Panc1 (cell line): ENCODE measurements at regions not wholly inside any gene's neighbourhood (a gene's known extent, or its start where the extent isn't known, plus 50 kb on each side); places are given as distances from the start of the nearest gene placed in this dataset.

ENCODE experiments used
- ATAC-seq: fragments of 200-7000 bp; cut with Tn5 transposase; 2 replicates; pipeline ENCODE4 v1.9.1; 2020; ENCODE audit warnings: mild to moderate bottlenecking, moderate library complexity
- BruUV-seq: library from RNA; stranded (reverse); fragments of 400-500 nt; replicated peaks from 2 replicates; lab custom pipeline; 2021; lab: Mats Ljungman, UMichigan
- CTCF ChIA-PET: fragments of 300-600 bp; sonication (Branson Sonifier 250); formaldehyde crosslinking; loops from one replicate; lab custom pipeline; 2022; ENCODE audit warnings: antibody characterized with exemption; lab: Charles Lee
- POLR2A ChIA-PET: fragments of 300-600 bp; sonication (Branson Sonifier 250); formaldehyde crosslinking; loops from one replicate; lab custom pipeline; 2022; ENCODE audit warnings: antibody characterized with exemption; lab: Charles Lee
- DNase-seq: peaks from one replicate; pipeline ENCODE4 v3.0.0-alpha.2; 2010; ENCODE audit warnings: low read depth, low spot score
- H3K27ac ChIP-seq: 2 replicates; pipeline ENCODE4 v1.5.1; 2011; ENCODE audit warnings: mild to moderate bottlenecking, low read length, inconsistent platforms
- H3K27me3 ChIP-seq: fragments of 200-500 bp; sonication (Bioruptor generic); 2 replicates; pipeline ENCODE4 v1.6.0; 2014; ENCODE audit warnings: low read length, inconsistent platforms; ENCODE audit not compliant: control insufficient read depth, insufficient read depth
- H3K36me3 ChIP-seq: fragments of 200-500 bp; sonication (Bioruptor generic); 2 replicates; pipeline ENCODE4 v1.5.1; 2014; ENCODE audit warnings: inconsistent platforms, mild to moderate bottlenecking, low read length, moderate library complexity; ENCODE audit not compliant: control insufficient read depth, insufficient read depth
- H3K4me1 ChIP-seq: 2 replicates; pipeline ENCODE4 v1.5.1; 2011; ENCODE audit warnings: inconsistent platforms, mild to moderate bottlenecking, low read length, moderate library complexity; ENCODE audit not compliant: control insufficient read depth, insufficient read depth
- H3K4me3 ChIP-seq, 2 experiments: 2 replicates each; pipeline ENCODE4 v1.5.1; 2011 to 2012; ENCODE audit warnings: low read depth in 2 of 2, low read length in 2 of 2, mild to moderate bottlenecking in 2 of 2, inconsistent platforms in 1 of 2, moderate library complexity in 1 of 2
- H3K9me3 ChIP-seq: fragments of 200-500 bp; sonication (Bioruptor generic); 2 replicates; pipeline ENCODE4 v1.5.1; 2014; ENCODE audit warnings: low read depth, mild to moderate bottlenecking, inconsistent platforms, low read length, moderate library complexity; ENCODE audit not compliant: control insufficient read depth, insufficient read depth
- POLR2AphosphoS5 ChIP-seq: IDR thresholded peaks from 2 replicates; pipeline ENCODE4 v1.6.1; 2012; ENCODE audit warnings: mild to moderate bottlenecking, low read depth, low read length, moderate library complexity
- SIN3A ChIP-seq: IDR thresholded peaks from 2 replicates; pipeline ENCODE4 v1.6.1; 2012; ENCODE audit warnings: low read depth, mild to moderate bottlenecking, low read length, moderate library complexity, borderline replicate concordance; ENCODE audit not compliant: insufficient read depth
- TCF7L2 ChIP-seq: IDR thresholded peaks from 2 replicates; pipeline ENCODE4 v1.6.1; 2011; ENCODE audit warnings: mild to moderate bottlenecking, low read depth, low read length, inconsistent platforms
- in situ Hi-C: cut with HindIII; loops from 2 replicates; pipeline ENCODE4 v1.10.0; 2016; ENCODE audit warnings: low sequenced_read_pairs, low pct_unique_long_range_greater_than_20kb
- intact Hi-C: fragments of 100-400 bp; cut with micrococcal nuclease; formaldehyde crosslinking; loops from one replicate; pipeline ENCODE4 v1.10.0; 2022; ENCODE audit not compliant: unreplicated experiment
- TF ChIP-seq, protein P1 (sequence below): fragments of 450-650 bp; IDR thresholded peaks from 2 replicates; pipeline ENCODE4 v1.5.1; 2017; ENCODE audit warnings: mild to moderate bottlenecking
- TF ChIP-seq, protein P2 (sequence below), 2 experiments: IDR thresholded peaks; 2 replicates each; pipeline ENCODE4 v1.6.1; 2011 to 2012; ENCODE audit warnings: low read depth in 2 of 2, control low read depth in 1 of 2, low read length in 1 of 2, mild to moderate bottlenecking in 1 of 2, moderate library complexity in 1 of 2; ENCODE audit not compliant: insufficient read depth in 1 of 2

DNA sequence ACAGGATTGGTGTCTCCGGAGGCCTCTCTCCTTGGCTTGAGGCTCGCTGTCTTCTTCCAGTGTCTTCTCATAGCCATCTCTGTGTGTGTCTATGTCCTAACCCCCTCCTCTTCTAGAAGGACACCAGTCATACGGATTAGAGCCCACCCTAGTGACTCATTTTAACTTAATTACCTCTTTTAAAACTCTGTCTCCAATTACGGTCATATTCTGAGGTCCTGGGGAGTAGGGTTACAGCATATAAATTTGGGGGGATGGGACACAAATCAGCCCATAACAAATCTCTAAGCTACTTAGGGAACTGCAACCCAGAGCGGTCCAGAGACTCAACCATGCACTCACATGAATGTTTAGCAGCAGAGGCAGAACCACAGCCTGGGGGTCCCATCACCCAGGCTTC is 56.1 kb upstream of the SASH1 start:
- Histone ChIP-seq H3K27ac (no peak overlapping the region), H3K4me3 (no peak overlapping the region), H3K36me3 (no peaks in the 10 kb centered on the region), H3K4me1 (no peaks in the 10 kb centered on the region), H3K27me3 (no peaks in the 10 kb centered on the region), H3K9me3 (no peaks in the 10 kb centered on the region)
- ChIA-PET POLR2A (no interaction called here), CTCF (no interaction called here)
- no TSS peak for BruUV-seq
- TF ChIP-seq SIN3A (no peak), POLR2AphosphoS5 (no peak), TCF7L2 (no peak)
- TF ChIP-seq, protein P1, sequence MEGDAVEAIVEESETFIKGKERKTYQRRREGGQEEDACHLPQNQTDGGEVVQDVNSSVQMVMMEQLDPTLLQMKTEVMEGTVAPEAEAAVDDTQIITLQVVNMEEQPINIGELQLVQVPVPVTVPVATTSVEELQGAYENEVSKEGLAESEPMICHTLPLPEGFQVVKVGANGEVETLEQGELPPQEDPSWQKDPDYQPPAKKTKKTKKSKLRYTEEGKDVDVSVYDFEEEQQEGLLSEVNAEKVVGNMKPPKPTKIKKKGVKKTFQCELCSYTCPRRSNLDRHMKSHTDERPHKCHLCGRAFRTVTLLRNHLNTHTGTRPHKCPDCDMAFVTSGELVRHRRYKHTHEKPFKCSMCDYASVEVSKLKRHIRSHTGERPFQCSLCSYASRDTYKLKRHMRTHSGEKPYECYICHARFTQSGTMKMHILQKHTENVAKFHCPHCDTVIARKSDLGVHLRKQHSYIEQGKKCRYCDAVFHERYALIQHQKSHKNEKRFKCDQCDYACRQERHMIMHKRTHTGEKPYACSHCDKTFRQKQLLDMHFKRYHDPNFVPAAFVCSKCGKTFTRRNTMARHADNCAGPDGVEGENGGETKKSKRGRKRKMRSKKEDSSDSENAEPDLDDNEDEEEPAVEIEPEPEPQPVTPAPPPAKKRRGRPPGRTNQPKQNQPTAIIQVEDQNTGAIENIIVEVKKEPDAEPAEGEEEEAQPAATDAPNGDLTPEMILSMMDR = no peak
- TF ChIP-seq, protein P2, sequence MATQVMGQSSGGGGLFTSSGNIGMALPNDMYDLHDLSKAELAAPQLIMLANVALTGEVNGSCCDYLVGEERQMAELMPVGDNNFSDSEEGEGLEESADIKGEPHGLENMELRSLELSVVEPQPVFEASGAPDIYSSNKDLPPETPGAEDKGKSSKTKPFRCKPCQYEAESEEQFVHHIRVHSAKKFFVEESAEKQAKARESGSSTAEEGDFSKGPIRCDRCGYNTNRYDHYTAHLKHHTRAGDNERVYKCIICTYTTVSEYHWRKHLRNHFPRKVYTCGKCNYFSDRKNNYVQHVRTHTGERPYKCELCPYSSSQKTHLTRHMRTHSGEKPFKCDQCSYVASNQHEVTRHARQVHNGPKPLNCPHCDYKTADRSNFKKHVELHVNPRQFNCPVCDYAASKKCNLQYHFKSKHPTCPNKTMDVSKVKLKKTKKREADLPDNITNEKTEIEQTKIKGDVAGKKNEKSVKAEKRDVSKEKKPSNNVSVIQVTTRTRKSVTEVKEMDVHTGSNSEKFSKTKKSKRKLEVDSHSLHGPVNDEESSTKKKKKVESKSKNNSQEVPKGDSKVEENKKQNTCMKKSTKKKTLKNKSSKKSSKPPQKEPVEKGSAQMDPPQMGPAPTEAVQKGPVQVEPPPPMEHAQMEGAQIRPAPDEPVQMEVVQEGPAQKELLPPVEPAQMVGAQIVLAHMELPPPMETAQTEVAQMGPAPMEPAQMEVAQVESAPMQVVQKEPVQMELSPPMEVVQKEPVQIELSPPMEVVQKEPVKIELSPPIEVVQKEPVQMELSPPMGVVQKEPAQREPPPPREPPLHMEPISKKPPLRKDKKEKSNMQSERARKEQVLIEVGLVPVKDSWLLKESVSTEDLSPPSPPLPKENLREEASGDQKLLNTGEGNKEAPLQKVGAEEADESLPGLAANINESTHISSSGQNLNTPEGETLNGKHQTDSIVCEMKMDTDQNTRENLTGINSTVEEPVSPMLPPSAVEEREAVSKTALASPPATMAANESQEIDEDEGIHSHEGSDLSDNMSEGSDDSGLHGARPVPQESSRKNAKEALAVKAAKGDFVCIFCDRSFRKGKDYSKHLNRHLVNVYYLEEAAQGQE (IDR thresholded peaks at IDR 0.05; ENCODE audit: insufficient read depth in 1 of 2, low read depth in 2 of 2, low read length in 1 of 2) = no peak
- DNase-seq (no peak), ATAC-seq (no peak)
- intact Hi-C loops (no loop called here), in situ Hi-C loops (no loop called here)

DNA sequence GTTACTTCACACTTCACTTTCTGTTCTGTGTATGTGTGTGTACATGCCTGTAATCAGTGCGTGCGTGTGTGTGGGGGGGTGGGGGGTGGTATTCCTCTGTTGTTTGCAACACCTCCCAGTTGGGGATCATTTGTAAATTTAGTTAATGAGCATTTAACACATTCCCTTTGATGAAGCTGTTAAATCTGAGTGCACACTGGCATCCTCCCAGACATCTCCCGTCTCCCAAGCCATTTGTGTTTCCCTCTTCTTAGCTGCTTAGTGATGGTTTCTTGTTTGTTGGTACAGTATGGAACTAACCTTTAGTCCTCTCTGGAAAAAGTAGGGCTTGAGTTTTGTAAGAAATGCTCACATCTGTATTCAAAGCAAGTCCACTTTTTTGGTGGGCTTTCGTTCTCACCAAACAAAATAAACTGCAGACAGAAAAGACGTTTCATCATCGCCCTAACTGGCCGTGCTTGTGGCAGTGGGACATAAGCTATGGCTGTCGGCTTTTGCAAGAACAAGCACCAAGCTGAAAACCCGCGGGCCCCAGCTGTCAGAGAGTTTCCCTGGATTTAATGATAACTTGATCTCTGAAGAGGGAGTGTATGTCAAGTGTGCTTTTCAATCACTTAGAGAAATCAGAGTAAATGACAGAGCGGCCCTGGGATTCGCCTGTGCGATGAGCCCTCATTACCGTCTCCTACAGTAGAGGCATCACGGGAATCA is 54.9 kb upstream of the SASH1 start:
- H3K4me3 ChIP-seq = no peak overlapping the region
- in situ Hi-C loops (no loop called here), intact Hi-C loops (no loop called here)
- H3K4me1 ChIP-seq = no peaks in the 10 kb centered on the region
- ChIA-PET CTCF (no interaction called here), POLR2A (no interaction called here)
- no TSS peak for BruUV-seq
- DNase-seq (no peak), ATAC-seq (no peak)
- H3K27me3 ChIP-seq = no peaks in the 10 kb centered on the region
- no peak overlapping the region for H3K27ac ChIP-seq
- no peaks in the 10 kb centered on the region for H3K9me3 ChIP-seq
- TF ChIP-seq, protein P2 (IDR thresholded peaks at IDR 0.05; ENCODE audit: insufficient read depth in 1 of 2, low read depth in 2 of 2, low read length in 1 of 2) = no peak
- TF ChIP-seq, protein P1 = no peak
- TF ChIP-seq SIN3A = no peak
- TF ChIP-seq TCF7L2 = no peak
- no peak for TF ChIP-seq POLR2AphosphoS5
- no peaks in the 10 kb centered on the region for H3K36me3 ChIP-seq
